NB4 (cell line): ENCODE measurements at regions not wholly inside any gene's neighbourhood (a gene's known extent, or its start where the extent isn't known, plus 50 kb on each side); places are given as distances from the start of the nearest gene placed in this dataset.

Experiments used
- DNase-seq: peaks from one replicate; pipeline ENCODE4 v3.0.0; 2010; ENCODE audit warnings: low read depth
- H3K4me3 ChIP-seq: one replicate; pipeline ENCODE4 v1.5.1; 2011; ENCODE audit warnings: mild to moderate bottlenecking, low read depth, low read length, moderate library complexity
- MYC ChIP-seq: IDR thresholded peaks from 2 replicates; pipeline ENCODE4 v1.6.1; 2011; ENCODE audit warnings: low read depth, low read length
- POLR2A ChIP-seq: IDR thresholded peaks from 2 replicates; pipeline ENCODE4 v1.6.1; 2011; ENCODE audit warnings: mild to moderate bottlenecking; ENCODE audit not compliant: insufficient read length; ENCODE audit errors: extremely low read depth
- TF ChIP-seq, protein P1 (sequence below): IDR thresholded peaks from 2 replicates; pipeline ENCODE4 v1.6.1; 2011; ENCODE audit warnings: low read depth, low read length
- TF ChIP-seq, protein P2 (sequence below): IDR thresholded peaks from one replicate; pipeline ENCODE4 v1.5.1; 2012; ENCODE audit warnings: low read depth, low read length

DNA sequence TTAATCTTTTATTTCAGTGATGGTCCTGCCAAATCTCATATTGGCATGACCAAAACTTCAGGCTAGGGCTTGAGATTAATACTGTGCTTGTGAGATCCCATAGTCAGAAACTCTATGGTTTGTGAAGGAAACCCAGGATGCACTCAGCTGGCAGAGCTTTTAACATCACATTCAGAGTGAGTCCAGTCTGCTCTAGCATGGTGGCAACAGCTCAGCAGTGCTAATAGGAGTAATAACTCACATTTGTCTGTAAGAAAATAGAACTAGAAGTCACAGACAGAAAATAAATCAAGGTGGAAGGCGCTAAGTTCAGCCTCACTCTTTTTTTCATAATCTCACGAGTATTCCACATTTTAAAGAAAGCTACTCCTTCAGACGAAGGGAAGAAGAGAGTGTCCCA lies 549.3 kb upstream of the TENM4 start:
- H3K4me3 ChIP-seq = no peak overlapping the region
- no peak for DNase-seq

DNA sequence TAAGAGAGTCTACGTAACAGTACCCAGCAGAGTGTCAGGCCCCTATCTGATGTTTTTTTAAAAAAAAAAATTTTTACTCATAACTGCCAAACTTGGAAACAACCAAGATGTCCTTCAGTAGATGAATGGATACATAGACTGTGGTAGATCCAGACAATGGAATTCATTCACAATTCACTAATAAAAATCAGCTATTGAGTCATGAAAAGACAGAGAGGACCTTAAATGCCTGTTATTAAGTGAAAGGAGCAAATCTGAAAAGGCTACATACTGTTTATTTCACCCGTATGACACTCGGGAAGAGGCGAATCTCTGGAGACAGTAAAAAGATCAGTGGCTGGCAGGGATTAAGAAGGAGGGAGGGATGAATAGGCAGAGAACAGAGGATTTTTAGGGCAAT lies 541.4 kb upstream of the TENM4 start:
- TF ChIP-seq, protein P1, sequence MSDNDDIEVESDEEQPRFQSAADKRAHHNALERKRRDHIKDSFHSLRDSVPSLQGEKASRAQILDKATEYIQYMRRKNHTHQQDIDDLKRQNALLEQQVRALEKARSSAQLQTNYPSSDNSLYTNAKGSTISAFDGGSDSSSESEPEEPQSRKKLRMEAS = no peak
- TF ChIP-seq POLR2A (no peak), MYC (no peak)
- TF ChIP-seq, protein P2, sequence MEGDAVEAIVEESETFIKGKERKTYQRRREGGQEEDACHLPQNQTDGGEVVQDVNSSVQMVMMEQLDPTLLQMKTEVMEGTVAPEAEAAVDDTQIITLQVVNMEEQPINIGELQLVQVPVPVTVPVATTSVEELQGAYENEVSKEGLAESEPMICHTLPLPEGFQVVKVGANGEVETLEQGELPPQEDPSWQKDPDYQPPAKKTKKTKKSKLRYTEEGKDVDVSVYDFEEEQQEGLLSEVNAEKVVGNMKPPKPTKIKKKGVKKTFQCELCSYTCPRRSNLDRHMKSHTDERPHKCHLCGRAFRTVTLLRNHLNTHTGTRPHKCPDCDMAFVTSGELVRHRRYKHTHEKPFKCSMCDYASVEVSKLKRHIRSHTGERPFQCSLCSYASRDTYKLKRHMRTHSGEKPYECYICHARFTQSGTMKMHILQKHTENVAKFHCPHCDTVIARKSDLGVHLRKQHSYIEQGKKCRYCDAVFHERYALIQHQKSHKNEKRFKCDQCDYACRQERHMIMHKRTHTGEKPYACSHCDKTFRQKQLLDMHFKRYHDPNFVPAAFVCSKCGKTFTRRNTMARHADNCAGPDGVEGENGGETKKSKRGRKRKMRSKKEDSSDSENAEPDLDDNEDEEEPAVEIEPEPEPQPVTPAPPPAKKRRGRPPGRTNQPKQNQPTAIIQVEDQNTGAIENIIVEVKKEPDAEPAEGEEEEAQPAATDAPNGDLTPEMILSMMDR = no peak
- no peak for DNase-seq
- H3K4me3 ChIP-seq = no peak overlapping the region

More for the DNA sequence above, 549.3 kb upstream of the TENM4 start:
- no peak for TF ChIP-seq POLR2A
- TF ChIP-seq, protein P2 = no peak
- no peak for TF ChIP-seq MYC
- TF ChIP-seq, protein P1 = no peak

- TF ChIP-seq, protein P2 = no peak
- TF ChIP-seq, protein P1 = no peak
- TF ChIP-seq MYC (no peak), POLR2A (no peak)
- H3K4me3 ChIP-seq = no peak overlapping the region
- DNase-seq = no peak
These were observed 540.1 kb upstream of the TENM4 start for GRCh38 chr11:79980916-79981315.

DNA sequence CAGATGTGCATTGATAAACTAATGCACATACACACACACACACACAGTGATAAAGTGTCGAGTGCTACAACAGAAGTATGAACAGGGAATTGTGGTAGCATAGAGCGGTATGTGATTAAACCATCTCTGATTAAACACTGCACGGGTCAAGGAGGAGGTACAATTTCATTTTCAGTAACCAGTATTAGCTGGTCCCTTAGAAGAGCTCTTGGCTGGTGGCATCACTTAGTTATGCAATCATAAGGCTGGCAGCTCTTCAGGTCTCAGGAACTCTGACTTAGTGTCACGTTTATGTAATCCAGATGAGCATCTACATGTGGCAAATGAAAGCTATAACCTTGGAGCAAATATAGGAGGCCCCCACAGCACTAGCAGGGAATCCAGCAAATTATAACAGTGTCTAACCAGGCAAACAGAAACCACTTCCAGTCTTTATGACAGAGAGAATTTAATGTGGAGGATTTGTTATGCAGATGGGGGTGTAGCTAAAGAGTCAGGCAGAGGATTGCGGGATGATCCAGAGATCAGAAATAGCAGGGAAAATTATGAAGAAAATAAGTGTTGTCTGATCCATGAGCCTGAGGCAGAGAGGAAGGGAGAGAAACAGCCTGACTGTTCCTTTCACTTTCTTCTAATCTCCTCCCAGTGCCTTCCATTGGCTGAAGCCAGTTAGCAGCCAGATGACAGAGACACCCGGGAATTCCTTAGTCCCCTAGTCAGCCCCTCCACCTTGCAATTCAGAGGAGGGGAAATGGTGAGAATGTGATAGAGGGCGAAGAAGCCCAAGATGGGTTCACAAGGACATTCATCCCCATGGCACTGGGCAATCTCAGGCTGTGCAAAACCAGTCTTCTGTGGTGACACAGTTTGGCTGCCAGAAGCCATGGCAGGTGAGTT lies 533.1 kb upstream of the TENM4 start:
- no peak for DNase-seq
- H3K4me3 ChIP-seq = no peak overlapping the region

DNA sequence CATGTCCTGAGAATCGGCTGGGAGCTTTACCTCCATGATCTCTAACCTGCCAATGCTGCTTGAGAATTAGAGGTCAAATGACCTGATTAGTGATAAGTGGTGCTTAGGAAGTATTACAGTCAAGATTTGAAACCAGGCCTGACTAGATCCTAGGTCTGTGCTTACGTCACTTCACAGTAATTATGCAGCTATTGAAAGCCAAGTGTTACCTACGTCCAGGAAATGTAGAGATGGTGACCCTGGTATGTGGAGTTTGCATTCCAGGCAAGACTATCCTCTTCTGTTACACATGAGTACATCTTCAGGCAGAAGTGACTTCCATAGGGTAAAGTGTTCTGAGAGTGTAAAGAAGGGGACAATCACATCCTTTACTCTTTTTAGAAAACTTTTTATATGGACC lies 530.4 kb upstream of the TENM4 start:
- TF ChIP-seq POLR2A (no peak), MYC (no peak)
- TF ChIP-seq, protein P1 = no peak
- TF ChIP-seq, protein P2 = no peak
- H3K4me3 ChIP-seq = no peak overlapping the region
- no peak for DNase-seq

More for the DNA sequence above, 533.1 kb upstream of the TENM4 start:
- TF ChIP-seq, protein P2 = no peak
- TF ChIP-seq MYC = no peak
- TF ChIP-seq, protein P1 = no peak
- TF ChIP-seq POLR2A = no peak
